B cell (primary cell): ENCODE measurements at regions not wholly inside any gene's neighbourhood (a gene's known extent, or its start where the extent isn't known, plus 50 kb on each side); places are given as distances from the start of the nearest gene placed in this dataset.

Experiments
- ATAC-seq: fragments of 200-7000 bp; cut with Tn5 transposase; one replicate; pipeline ENCODE4 v1.10.0; 2021; ENCODE audit warnings: low read depth, mild to moderate bottlenecking, moderate number of reproducible peaks, moderate library complexity
- CTCF ChIA-PET: fragments of 350-600 bp; sonication (Branson Sonifier 250); formaldehyde crosslinking; loops from one replicate; lab custom pipeline; 2021; ENCODE audit warnings: antibody characterized with exemption, inconsistent platforms; lab: Charles Lee
- POLR2A ChIA-PET: fragments of 350-600 bp; sonication (Branson Sonifier 250); formaldehyde crosslinking; loops from one replicate; lab custom pipeline; 2021; ENCODE audit warnings: antibody characterized with exemption; lab: Charles Lee
- DNase-seq: peaks from one replicate; pipeline ENCODE4 v3.0.0; 2013
- H2AFZ ChIP-seq: 2 replicates; pipeline ENCODE4 v1.6.1; 2012; ENCODE audit warnings: mild to moderate bottlenecking, low read depth, low read length; ENCODE audit not compliant: insufficient read depth, poor library complexity, severe bottlenecking
- H3K27ac ChIP-seq, 2 donors: 1 replicate in 1 of 2; 2 replicates in 1 of 2; pipeline ENCODE4 v1.5.1; 2012 to 2013; ENCODE audit warnings: low read length in 2 of 2, mild to moderate bottlenecking in 2 of 2, moderate library complexity in 1 of 2
- H3K27me3 ChIP-seq, 4 experiments: fragments of 200-600 bp in 1 of 4; sonication (generic) in 1 of 4; replicated peaks in 1 of 4; 1 replicate in 2 of 4; 2 replicates in 2 of 4; pipeline versions ENCODE4 v1.6.1 to v1.7.0; 2013 to 2016; ENCODE audit warnings: low read length in 3 of 4, mild to moderate bottlenecking in 2 of 4, mixed read lengths in 1 of 4, moderate library complexity in 1 of 4; ENCODE audit not compliant: insufficient read depth in 4 of 4, control insufficient read depth in 3 of 4; ENCODE audit errors: control extremely low read depth in 1 of 4
- H3K36me3 ChIP-seq, 2 experiments: replicated peaks in 1 of 2; 1 replicate in 1 of 2; 2 replicates in 1 of 2; pipeline versions ENCODE4 v1.6.1 to v1.7.1; 2013; ENCODE audit warnings: low read length in 1 of 2; ENCODE audit not compliant: insufficient read depth in 2 of 2, control insufficient read depth in 1 of 2; ENCODE audit errors: control extremely low read depth in 1 of 2, extremely low read depth in 1 of 2
- H3K4me1 ChIP-seq, 2 donors: fragments of 200-600 bp in 1 of 2; sonication (generic) in 1 of 2; 1 replicate in 1 of 2; 2 replicates in 1 of 2; pipeline versions ENCODE4 v1.5.1 to v1.6.1; 2013 to 2017; ENCODE audit warnings: low read length in 2 of 2; ENCODE audit not compliant: control insufficient read depth in 2 of 2, insufficient read depth in 2 of 2
- H3K4me2 ChIP-seq: replicated peaks from 2 replicates; pipeline ENCODE3; 2012; ENCODE audit warnings: mild to moderate bottlenecking, low read depth, low read length; ENCODE audit not compliant: poor library complexity, severe bottlenecking
- H3K4me3 ChIP-seq, 5 experiments: fragments of 200-600 bp in 1 of 5; sonication (generic) in 1 of 5; 1 replicate in 3 of 5; 2 replicates in 2 of 5; pipeline versions ENCODE4 v1.5.1 to v1.7.0; 2011 to 2016; ENCODE audit warnings: low read length in 4 of 5, mild to moderate bottlenecking in 4 of 5, low read depth in 2 of 5, control low read depth in 1 of 5, moderate library complexity in 1 of 5; ENCODE audit not compliant: insufficient read depth in 1 of 5; ENCODE audit errors: control extremely low read depth in 1 of 5, extremely low read depth in 1 of 5
- H3K79me2 ChIP-seq: fragments of 200-600 bp; sonication (generic); one replicate; pipeline ENCODE4 v1.6.0; 2016; ENCODE audit warnings: low read length; ENCODE audit not compliant: control insufficient read depth, insufficient read depth
- H3K9ac ChIP-seq: fragments of 200-600 bp; sonication (generic); 2 replicates; pipeline ENCODE4 v1.6.1; 2017; ENCODE audit warnings: mild to moderate bottlenecking, low read length, moderate library complexity
- H3K9me3 ChIP-seq, 3 donors: one replicate each; pipeline versions ENCODE4 v1.6.1 to v1.7.1; 2013; ENCODE audit warnings: low read length in 2 of 3; ENCODE audit not compliant: control insufficient read depth in 2 of 3, insufficient read depth in 1 of 3; ENCODE audit errors: control extremely low read depth in 1 of 3
- H4K20me1 ChIP-seq: 2 replicates; pipeline ENCODE4 v1.6.0; 2012; ENCODE audit warnings: mild to moderate bottlenecking, low read length; ENCODE audit not compliant: insufficient read depth, control insufficient read depth, poor library complexity, severe bottlenecking
- H3K27ac Mint-ChIP-seq: one replicate; pipeline ENCODE4 v1.8.0; 2021; ENCODE audit warnings: mixed read lengths
- H3K27me3 Mint-ChIP-seq: one replicate; pipeline ENCODE4 v1.8.0; 2021; ENCODE audit warnings: mixed read lengths
- H3K4me1 Mint-ChIP-seq: one replicate; pipeline ENCODE4 v1.8.0; 2021; ENCODE audit warnings: mixed read lengths
- H3K4me3 Mint-ChIP-seq: one replicate; pipeline ENCODE4 v1.8.0; 2021; ENCODE audit warnings: mixed read lengths
- H3K9me3 Mint-ChIP-seq: one replicate; pipeline ENCODE4 v1.8.0; 2022; ENCODE audit warnings: mixed read lengths; ENCODE audit not compliant: insufficient read depth
- CTCF ChIP-seq: fragments of 200-600 bp; IDR thresholded peaks from one replicate; pipeline ENCODE4 v1.8.0; 2022; ENCODE audit warnings: antibody characterized with exemption, mild to moderate bottlenecking
- EZH2 ChIP-seq: IDR thresholded peaks from 2 replicates; pipeline ENCODE4 v1.6.1; 2012; ENCODE audit warnings: borderline replicate concordance, low read depth, mild to moderate bottlenecking, moderate library complexity, low read length; ENCODE audit not compliant: insufficient read depth, poor library complexity, severe bottlenecking
- WGBS: methylation state at CpG from one replicate; pipeline ENCODE4 v1.1.5; 2013; ENCODE audit warnings: missing lambda C conversion rate; ENCODE audit not compliant: insufficient coverage; 5-methylcytosine and 5-hydroxymethylcytosine counted together
- intact Hi-C: fragments of 100-400 bp; cut with micrococcal nuclease; formaldehyde crosslinking; loops from one replicate; pipeline ENCODE4 v1.10.0; 2022

- POLR2A ChIA-PET = no interaction called here
- Histone ChIP-seq H2AFZ (no peak overlapping the region), H3K9ac (no peak overlapping the region), H3K27me3 (no peaks in the 10 kb centered on the region), H3K9me3 (peaks cover 0 to 1% (median 0%) of the 10 kb centered on the region in 3 donors), H3K36me3 (no peaks in the 10 kb centered on the region), H3K4me2 (no peak overlapping the region), H3K4me3 (no peak overlapping the region), H3K27ac (no peak overlapping the region), H3K79me2 (no peaks in the 10 kb centered on the region), H4K20me1 (no peaks in the 10 kb centered on the region), H3K4me1 (no peaks in the 10 kb centered on the region)
- H3K4me3 Mint-ChIP-seq = no peak overlapping the region
- CTCF ChIA-PET = no interaction called here
- intact Hi-C loops = no loop called here
- TF ChIP-seq EZH2 (no peak), CTCF (no peak)
- no CpG with 5 or more reads among the region's 1 CpG for WGBS
- H3K27ac Mint-ChIP-seq = no peak overlapping the region
- DNase-seq (no peak), ATAC-seq (no peak)
- no peaks in the 10 kb centered on the region for H3K27me3 Mint-ChIP-seq
- H3K9me3 Mint-ChIP-seq = no peaks in the 10 kb centered on the region
- no peaks in the 10 kb centered on the region for H3K4me1 Mint-ChIP-seq
Measured at GRCh38 chr13:89970353-89970709, 1377.2 kb upstream of the MIR17HG start.

- H3K79me2 ChIP-seq = no peaks in the 10 kb centered on the region
- ChIA-PET CTCF (no interaction called here), POLR2A (no interaction called here)
- no peaks in the 10 kb centered on the region for H4K20me1 ChIP-seq
- Mint-ChIP-seq H3K9me3 (no peaks in the 10 kb centered on the region), H3K27me3 (no peaks in the 10 kb centered on the region), H3K4me1 (no peaks in the 10 kb centered on the region), H3K27ac (no peak overlapping the region), H3K4me3 (no peak overlapping the region)
- no peak overlapping the region for H3K4me2 ChIP-seq
- H3K27me3 ChIP-seq = no peaks in the 10 kb centered on the region
- H2AFZ ChIP-seq = no peak overlapping the region
- H3K27ac ChIP-seq = no peak overlapping the region
- H3K4me1 ChIP-seq = no peaks in the 10 kb centered on the region
- WGBS = 88% methylated on average over 1 of the region's 3 CpGs
- ATAC-seq (no peak), DNase-seq (no peak)
- H3K4me3 ChIP-seq = no peak overlapping the region
- intact Hi-C loops = no loop called here
- H3K9ac ChIP-seq = no peak overlapping the region
- H3K36me3 ChIP-seq = no peaks in the 10 kb centered on the region
- TF ChIP-seq CTCF = no peak
- no peak for TF ChIP-seq EZH2
- H3K9me3 ChIP-seq = no peaks in the 10 kb centered on the region
Measured at GRCh38 chr13:89977203-89977602, 1370.3 kb upstream of the MIR17HG start.
